Spleen (tissue), 7 donors: ENCODE measurements at regions not wholly inside any gene's neighbourhood (a gene's known extent, or its start where the extent isn't known, plus 50 kb on each side); places are given as distances from the start of the nearest gene placed in this dataset.
A peak's percentile ranks its signal among the peaks of the same experiment; 100 is the strongest.

Experiments used
- CTCF ChIP-seq, 11 experiments: fragments of 200-600 bp in 7 of 11; fragments of 450-650 bp in 4 of 11; sonication (generic) in 4 of 11; IDR thresholded peaks in 8 of 11; conservative IDR thresholded peaks in 3 of 11; 1 replicate in 7 of 11; 2 replicates in 4 of 11; pipeline versions ENCODE4 v1.4.0 to v1.8.0; 2016 to 2021; ENCODE audit warnings: antibody characterized with exemption in 11 of 11, inconsistent platforms in 4 of 11, mild to moderate bottlenecking in 1 of 11
- POLR2A ChIP-seq, 3 donors: fragments of 450-650 bp; IDR thresholded peaks; one replicate each; pipeline ENCODE4 v1.5.1; 2017; ENCODE audit warnings: antibody characterized with exemption in 3 of 3, mild to moderate bottlenecking in 1 of 3
- POLR2AphosphoS5 ChIP-seq, 3 donors: sonication (generic); formaldehyde crosslinking; IDR thresholded peaks; one replicate each; pipeline ENCODE4 v1.5.1; 2017; ENCODE audit warnings: antibody characterized with exemption in 3 of 3
- donor health status: DM: no; HTN: no; CAD: no; lungs with moderate emphysema.
- donor health status: DM: no; HTN: no; CAD: no.
- donor health status: DM: no; HTN: no; CAD: no.

- TF ChIP-seq CTCF (IDR thresholded peaks at IDR 0.05 in 8 of 11, conservative IDR thresholded peaks at IDR 0.05 in 3 of 11) (no peak), POLR2AphosphoS5 (IDR thresholded peaks at IDR 0.05) (peak in 2 of 3 donors; percentile 25 to 32), POLR2A (IDR thresholded peaks at IDR 0.05) (no peak)
Observed at GRCh38 chr15:99507504-99508310, 58.1 kb upstream of the MEF2A start.
